ENCODE measurements at regions not wholly inside any gene's neighbourhood (a gene's known extent, or its start where the extent isn't known, plus 50 kb on each side); places are given as distances from the start of the nearest gene placed in this dataset.

DNA sequence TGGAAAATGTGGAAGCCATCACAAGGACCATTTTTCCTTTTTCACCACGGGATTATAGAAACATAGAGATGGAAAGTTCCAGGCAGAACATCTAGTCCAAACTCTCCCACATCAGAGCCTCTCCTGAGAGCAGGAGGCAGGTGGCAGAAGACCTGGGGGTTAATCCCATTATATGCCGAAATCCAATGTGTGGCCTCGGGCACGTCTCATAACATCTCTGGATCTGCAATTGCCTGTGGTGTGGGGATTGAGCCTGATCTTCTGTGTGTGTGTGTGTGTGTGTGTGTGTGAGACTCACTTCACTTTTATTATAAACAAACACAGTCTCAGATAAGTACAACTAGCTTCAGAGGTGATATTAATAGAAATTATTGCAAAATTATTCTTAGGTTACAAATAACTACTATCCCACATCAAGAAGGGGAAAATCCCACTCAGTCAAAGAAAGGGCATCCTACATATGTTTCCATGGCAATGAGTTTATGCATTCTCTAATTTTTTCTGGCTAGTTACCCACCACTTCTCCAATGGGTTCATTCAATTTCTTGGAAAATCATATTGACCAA lies 199.1 kb downstream of the FOXL1 start:
- H3K27ac ChIP-seq, result no peak overlapping the region
- TF ChIP-seq ZFX (IDR thresholded peaks at IDR 0.05; ENCODE audit: borderline replicate concordance) (no peak), CTCF (IDR thresholded peaks at IDR 0.05) (no peak)

- no peak for TF ChIP-seq ZFX (IDR thresholded peaks at IDR 0.05; ENCODE audit: borderline replicate concordance)
- no peak for TF ChIP-seq CTCF (IDR thresholded peaks at IDR 0.05)
- H3K27ac ChIP-seq, result no peak overlapping the region
Measured at GRCh38 chr16:86778108-86778745, 199.9 kb downstream of the FOXL1 start.

DNA sequence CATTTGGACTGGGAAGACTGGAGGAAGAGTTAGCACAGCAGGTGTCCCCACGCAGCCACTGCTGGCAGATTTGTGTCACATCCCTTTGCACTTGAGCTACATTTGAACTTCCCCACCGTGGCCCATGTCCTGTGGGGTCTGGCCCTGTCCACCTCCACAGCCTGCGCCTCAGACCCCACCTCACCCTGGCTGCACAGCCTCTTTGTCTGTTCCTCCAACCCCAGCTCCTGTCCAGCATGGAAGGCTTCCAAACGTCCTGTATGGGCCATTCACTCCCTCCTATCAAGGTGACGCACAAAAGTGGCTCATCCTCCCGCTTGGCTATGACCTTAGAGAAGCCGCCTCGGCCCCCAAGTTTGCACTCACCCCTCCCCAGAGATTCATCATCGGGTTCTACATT lies 200.6 kb downstream of the FOXL1 start:
- H3K27ac ChIP-seq, result no peak overlapping the region
- TF ChIP-seq CTCF (IDR thresholded peaks at IDR 0.05), result no peak
- TF ChIP-seq ZFX (IDR thresholded peaks at IDR 0.05; ENCODE audit: borderline replicate concordance), result no peak

DNA sequence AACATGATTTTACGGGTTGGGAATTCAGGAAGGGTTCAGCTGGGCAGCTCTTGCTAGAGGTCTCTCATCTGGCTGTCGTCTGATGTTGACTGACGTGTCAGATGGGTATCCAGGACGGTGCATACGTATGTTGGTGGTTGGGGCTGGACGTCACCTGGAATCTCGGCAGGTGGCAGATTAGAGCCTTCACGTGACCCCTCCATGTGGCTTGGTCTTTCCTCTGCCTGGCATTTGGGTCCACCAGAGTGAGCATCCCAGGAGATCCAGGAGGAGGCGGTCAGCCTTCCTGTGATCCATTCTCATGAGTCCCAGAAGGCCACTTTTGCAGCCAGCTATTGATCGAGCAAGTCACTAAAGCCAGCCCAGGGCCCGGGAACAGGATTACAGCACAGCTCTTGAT lies 202.7 kb downstream of the FOXL1 start:
- no peak overlapping the region for H3K27ac ChIP-seq
- TF ChIP-seq CTCF (IDR thresholded peaks at IDR 0.05) (no peak), ZFX (IDR thresholded peaks at IDR 0.05; ENCODE audit: borderline replicate concordance) (no peak)

DNA sequence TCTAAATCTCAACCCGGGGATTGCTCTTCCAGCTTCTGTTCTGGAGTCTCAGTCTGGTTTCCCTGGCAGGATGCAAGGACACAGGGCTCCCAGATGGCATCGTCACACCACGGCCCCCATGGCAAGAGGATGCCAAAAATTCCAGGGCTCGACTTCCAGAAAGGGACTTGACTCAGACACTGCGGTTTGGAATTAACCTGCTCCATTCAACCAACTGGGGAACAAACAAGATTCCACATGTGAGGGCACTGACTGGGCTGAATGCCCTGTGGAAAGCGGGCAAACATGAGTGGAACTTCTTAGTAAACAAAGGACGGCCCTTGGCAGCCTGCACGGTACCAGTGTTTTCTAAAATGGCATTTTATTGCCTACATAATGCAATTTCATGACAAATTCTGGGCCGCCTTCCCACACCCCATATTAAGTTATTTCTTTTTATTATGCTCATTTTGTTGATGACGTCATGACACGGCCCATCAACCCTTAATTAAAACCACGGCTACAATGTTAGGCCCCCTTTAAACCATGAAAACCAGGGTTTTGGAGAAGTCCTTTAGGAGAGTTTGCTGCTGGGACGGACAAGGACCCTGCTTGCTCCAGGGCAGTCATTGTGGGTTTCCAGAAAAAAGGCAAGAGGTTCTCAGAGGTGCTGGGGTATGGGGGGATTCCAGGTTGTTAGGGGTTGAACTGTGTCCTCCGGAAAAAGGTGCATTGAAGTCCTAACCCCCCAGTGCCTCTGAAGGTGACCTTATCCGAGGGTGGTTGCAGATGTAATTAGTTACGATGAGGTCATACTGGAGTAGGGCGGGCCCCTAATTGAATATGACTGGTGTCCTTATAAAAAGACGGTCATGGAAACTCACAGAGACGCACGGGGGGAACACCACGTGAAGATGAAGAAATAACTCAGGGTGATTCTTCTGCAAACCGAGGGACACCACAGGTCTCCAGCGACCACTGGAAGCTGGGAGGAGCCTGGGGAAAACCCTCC lies 205.6 kb downstream of the FOXL1 start:
- no peak overlapping the region for H3K27ac ChIP-seq
- TF ChIP-seq CTCF (IDR thresholded peaks at IDR 0.05) (no peak), ZFX (IDR thresholded peaks at IDR 0.05; ENCODE audit: borderline replicate concordance) (no peak)

DNA sequence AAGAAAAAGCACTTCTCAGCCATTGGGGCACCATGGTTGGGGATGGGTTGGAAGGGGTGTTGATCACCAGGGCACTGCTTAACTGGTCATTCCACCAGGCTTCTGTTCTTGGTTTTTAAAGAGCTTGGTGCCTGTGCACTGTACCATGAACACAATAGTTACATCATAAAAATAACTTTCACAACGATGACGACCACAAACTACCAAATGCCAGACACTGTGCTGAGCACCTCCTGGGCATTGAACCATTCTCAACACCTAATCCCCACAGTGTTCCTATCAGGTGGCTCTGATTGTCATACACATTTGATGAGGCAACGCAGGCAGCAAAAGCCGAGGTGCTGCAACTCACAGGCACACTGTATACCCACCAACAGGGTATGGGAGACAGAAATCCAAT lies 208.0 kb downstream of the FOXL1 start:
- no peak for TF ChIP-seq CTCF (IDR thresholded peaks at IDR 0.05)
- TF ChIP-seq ZFX (IDR thresholded peaks at IDR 0.05; ENCODE audit: borderline replicate concordance), result no peak
- H3K27ac ChIP-seq, result no peak overlapping the region

All from 22Rv1 (cell line).